Lower leg skin (tissue), 3 donors: ENCODE measurements at regions not wholly inside any gene's neighbourhood (a gene's known extent, or its start where the extent isn't known, plus 50 kb on each side); places are given as distances from the start of the nearest gene placed in this dataset.

Source experiments
- CTCF ChIP-seq, 3 donors: fragments of 450-650 bp; IDR thresholded peaks; one replicate each; pipeline ENCODE4 v1.5.1; 2016; ENCODE audit warnings: antibody characterized with exemption in 3 of 3, mild to moderate bottlenecking in 3 of 3, moderate library complexity in 2 of 3
- POLR2A ChIP-seq, 2 donors: fragments of 450-650 bp; IDR thresholded peaks; one replicate each; pipeline ENCODE4 v1.6.1; 2016 to 2017; ENCODE audit warnings: antibody characterized with exemption in 2 of 2, mild to moderate bottlenecking in 1 of 2, moderate library complexity in 1 of 2

- TF ChIP-seq CTCF (IDR thresholded peaks at IDR 0.05) (no peak), POLR2A (IDR thresholded peaks at IDR 0.05) (no peak)
Observed at GRCh38 chr18:39946623-39947061, 2008.4 kb upstream of the PIK3C3 start.
